CD1c-positive myeloid dendritic cell (primary cell): ENCODE measurements at regions not wholly inside any gene's neighbourhood (a gene's known extent, or its start where the extent isn't known, plus 50 kb on each side); places are given as distances from the start of the nearest gene placed in this dataset.
"Not testable (repeated sequence)": the region's sequence is repeated elsewhere in the genome, so short reads cannot be mapped to it uniquely, and the experiment has no call there.

ENCODE experiments used
- DNase-seq: peaks from one replicate; pipeline ENCODE4 v3.0.0-alpha.2; 2016; ENCODE audit errors: extremely low spot score

- no peak for DNase-seq
These were observed 127.9 kb downstream of the EVA1A start for GRCh38 chr2:75432761-75433361.

GRCh38 chr2:75431763-75432162 is 129.0 kb downstream of the EVA1A start:
- no peak for DNase-seq

DNA sequence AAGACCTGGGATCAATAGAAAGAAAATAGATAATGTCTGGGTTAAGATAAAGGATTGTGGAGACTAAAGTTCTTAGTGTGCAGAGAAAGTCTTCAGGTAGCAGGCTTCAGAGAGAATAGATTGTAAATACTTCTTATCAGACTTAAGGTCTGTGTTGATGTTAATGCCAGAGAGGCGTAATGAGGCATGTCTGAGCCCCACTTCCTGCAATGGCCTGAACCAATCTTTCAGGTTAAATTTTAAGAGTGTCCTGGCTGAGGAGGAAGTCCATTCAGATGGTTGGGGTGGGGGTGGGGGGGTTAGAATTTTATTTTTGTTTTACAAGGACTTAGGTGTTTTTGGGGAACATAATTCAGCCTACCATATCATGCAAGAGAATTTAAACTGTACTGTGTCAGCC is 129.5 kb downstream of the EVA1A start:
- no peak for DNase-seq

- not testable (repeated sequence) for DNase-seq
These were observed 130.3 kb downstream of the EVA1A start for GRCh38 chr2:75430449-75430848.

DNA sequence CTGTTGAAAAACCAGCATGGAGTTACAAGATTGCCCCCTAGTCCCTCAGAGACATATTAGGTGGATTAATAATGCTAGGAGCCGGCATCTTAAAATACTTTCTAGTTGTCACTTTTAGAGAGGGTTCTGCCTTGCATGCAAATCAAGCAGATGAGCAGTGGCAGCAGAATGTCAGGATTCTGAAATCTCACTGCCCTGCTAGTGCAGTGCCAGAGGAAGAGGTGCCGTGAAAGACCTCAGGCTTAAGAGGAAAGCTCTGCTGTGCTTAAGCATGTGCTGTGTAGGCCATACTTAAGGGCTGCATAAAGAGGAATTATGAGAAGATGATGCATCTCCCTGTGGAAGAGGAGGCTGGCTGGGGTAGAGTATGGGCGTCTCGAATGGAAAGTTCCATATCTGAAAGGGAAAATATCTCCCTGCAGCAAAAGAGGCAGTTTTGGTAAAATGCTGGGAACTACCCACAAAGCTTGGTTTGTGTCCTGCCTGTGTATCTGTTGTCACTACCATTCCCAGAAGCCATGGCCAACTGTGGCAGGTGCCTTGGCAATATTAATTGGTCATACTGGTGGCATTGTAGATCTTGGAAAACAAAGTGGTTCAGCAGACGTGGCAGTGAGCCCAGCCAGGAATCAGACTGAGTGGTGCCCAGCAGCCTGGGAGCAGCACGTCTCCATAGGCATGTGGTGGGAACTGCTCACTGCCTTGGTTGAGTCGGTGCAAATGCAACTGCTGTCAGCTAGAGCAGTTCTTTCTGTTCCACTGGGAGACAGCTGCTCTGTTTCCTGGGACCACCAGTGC is 131.9 kb downstream of the EVA1A start:
- no peak for DNase-seq

DNA sequence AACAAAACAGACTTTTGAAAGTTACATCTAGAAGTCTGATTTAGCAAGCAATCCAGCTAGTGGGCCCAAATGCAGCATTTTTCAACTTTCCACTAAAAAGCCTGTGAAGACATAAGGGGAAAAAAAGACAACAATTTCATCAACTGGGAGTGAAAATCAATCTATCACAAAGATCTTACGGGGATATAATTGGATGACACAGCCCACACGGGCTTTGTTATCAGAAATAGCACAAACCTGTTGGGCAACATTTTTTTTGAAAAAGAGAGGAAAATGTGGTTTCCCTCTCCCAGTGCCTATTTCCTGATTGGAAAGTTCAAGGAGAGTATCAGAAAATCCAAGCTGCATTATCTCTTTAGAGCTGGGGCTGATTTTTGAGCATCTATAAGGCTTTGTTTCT is 132.7 kb downstream of the EVA1A start:
- DNase-seq: no peak

DNA sequence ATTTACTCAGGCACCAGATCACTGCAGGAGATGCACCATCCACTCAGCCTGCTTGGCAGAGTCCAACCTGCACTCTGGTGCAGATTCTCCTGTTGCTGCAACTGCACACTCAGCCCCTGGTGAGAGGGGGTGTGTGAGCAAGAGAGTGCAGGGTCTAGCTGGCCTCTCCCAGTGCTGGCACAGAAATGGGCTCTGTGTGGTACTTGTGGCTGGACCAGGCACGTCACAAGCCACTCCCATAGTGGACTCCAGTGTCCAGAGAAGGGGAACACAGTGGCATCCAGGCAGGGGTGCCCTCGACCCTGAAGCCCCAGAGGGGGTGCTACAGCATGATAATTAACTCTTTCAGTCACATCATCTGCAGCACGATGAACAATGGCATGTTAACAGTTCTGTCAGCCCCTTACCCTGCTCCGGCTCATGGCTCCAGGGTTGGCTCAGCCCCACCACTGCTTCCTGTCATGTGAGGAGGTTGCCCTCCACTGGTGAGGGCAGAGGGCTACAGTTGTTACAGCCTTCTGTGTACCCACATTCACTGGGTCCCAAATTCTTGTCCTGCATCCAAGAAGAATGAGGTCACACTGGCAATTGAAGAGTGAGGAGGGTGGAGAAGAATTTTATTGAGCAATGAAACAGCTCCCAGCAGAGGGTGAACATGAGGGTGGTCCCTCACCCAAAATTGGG is 135.7 kb downstream of the EVA1A start:
- DNase-seq: no peak

- DNase-seq: no peak
These were observed 138.8 kb downstream of the EVA1A start for GRCh38 chr2:75421986-75422385.

DNA sequence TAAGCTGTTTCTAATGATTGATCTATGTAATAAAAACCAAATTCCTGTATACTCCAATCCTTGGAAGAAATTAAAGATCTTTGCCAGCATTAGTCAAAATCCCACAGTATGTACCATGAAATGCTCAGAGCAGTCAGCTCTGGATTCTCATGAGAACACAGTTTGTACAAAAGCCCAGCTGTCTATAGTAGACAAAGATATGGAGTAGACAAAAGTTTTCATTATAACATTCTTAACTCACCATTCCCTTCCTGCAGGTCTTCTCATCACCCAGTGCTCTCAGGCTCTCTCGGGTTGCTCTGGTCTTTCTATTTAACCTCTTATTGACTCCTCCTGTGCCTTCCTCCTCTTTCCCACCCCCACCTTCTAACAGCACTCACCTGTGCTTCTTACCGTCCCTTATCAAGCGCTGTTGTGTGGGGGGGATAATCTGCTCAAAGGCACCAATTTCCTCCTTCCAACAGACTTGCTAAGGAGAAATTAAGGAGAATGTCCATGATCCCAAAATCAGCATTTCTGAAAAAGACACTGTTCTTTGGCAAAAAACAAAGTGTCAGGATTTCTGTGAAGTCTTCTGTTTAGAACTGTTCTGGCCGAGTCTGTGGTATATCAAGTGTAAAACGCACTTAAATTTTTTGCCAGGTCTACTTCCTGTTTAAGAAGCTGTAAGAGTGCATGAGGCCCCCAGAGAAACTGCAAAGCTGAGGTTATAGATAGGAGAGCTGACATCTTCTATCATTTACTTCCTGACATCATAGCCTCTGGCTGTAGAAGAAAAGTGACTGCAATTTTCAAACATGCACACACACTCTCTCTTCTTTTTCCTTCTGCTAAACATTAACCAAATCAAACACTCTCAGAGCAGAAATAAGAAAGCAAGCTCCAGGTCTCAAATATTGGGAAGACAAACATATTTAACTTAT is 144.1 kb downstream of the EVA1A start:
- DNase-seq: no peak

DNA sequence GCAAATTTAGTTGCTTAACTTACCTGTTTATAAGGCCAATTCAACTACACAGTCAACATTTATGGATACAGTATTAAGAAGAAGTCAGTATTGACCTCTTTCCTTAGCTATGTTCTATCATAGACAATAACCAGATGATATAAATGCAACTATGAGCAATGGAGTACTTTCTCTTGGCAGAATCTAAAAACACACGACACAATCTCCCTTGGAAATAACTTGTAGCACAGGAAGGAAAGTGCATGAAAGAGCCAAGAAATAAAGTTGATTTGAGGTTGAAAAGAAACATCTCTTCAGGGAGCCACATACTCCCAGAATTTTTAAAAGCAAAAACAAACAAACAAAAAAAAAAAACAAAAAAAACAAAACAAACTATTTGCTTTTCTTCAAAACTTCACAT is 145.0 kb downstream of the EVA1A start:
- DNase-seq: no peak

- no peak for DNase-seq
These were observed 145.6 kb downstream of the EVA1A start for GRCh38 chr2:75415111-75415626.

- no peak for DNase-seq
These were observed 149.2 kb downstream of the EVA1A start for GRCh38 chr2:75411574-75411973.

GRCh38 chr2:75410702-75411101 is 150.0 kb downstream of the EVA1A start:
- no peak for DNase-seq

- no peak for DNase-seq
These were observed 152.0 kb downstream of the EVA1A start for GRCh38 chr2:75408771-75409170.

- DNase-seq: no peak
These were observed 153.7 kb downstream of the EVA1A start for GRCh38 chr2:75407038-75407530.

GRCh38 chr2:75406131-75406581 is 154.6 kb downstream of the EVA1A start:
- DNase-seq: no peak

GRCh38 chr2:75405000-75405399 is 155.7 kb downstream of the EVA1A start:
- DNase-seq: no peak

- DNase-seq: peak; percentile 54
These were observed 156.7 kb downstream of the EVA1A start for GRCh38 chr2:75403991-75404428.

DNA sequence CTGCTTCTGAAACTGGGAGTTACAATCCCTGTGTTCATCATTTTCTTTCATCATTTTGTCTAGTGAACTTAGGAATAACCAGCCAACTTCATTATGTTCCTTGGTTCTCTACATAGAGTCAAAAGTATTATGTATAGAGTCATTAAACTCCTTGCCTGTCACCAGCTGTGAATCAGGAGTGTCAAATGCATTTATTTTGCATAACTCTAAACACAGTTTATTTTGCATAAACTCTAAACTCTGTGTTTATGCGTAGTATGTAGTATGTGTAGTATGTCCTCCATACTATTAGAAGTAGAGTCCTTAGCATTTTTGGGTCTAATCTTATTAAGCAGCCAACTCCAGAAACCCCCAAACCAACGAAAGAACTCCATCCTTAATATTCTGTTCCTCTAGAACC is 164.4 kb downstream of the EVA1A start:
- DNase-seq: no peak

DNA sequence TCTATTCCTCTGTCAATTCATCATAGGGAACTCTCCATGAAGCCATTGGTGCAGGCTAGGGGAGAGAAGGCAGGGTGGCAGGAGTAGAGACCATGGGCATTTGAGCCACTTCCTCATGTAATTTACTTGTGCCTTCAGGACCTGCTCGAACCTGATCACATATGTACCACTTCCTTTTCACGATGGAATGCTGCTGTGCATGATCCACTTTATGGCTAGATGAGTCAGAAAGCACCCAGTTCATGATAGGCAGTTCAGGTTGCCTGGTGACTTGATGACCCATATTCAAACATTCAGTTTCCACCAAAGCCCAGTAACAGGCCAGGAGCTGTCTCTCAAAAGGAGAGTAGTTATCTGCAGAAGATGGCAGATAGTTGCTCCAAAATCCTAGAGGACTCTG is 166.0 kb downstream of the EVA1A start:
- not testable (repeated sequence) for DNase-seq

GRCh38 chr2:75390169-75390568 is 170.6 kb downstream of the EVA1A start:
- DNase-seq: no peak
